H1 (cell line): ENCODE measurements at regions not wholly inside any gene's neighbourhood (a gene's known extent, or its start where the extent isn't known, plus 50 kb on each side); places are given as distances from the start of the nearest gene placed in this dataset.

Experiments
- CTCF ChIA-PET: fragments of 300-600 bp; sonication (Branson Sonifier 250); formaldehyde crosslinking; loops from one replicate; lab custom pipeline; 2021; ENCODE audit not compliant: partially characterized antibody; lab: Charles Lee
- POLR2A ChIA-PET: fragments of 300-600 bp; sonication (Branson Sonifier 250); formaldehyde crosslinking; loops from one replicate; lab custom pipeline; 2021; ENCODE audit warnings: inconsistent platforms; ENCODE audit not compliant: partially characterized antibody; lab: Charles Lee
- DNase-seq, 2 experiments: peaks; one replicate each; pipeline versions ENCODE4 v3.0.0 to v3.0.0-alpha.2; 2010 to 2022; ENCODE audit warnings: low spot score in 2 of 2, low read depth in 1 of 2, mixed read lengths in 1 of 2
- FAIRE-seq: peaks from 2 replicates; lab custom pipeline; 2011; peaks lifted over from hg19 to GRCh38; lab: Jason Lieb, UNC
- H2AFZ ChIP-seq: 2 replicates; pipeline ENCODE4 v1.8.1; 2012; ENCODE audit warnings: low read length, inconsistent platforms
- H2AK5ac ChIP-seq: 2 replicates; pipeline ENCODE4 v1.6.1; 2013; ENCODE audit warnings: low read depth, low read length
- H2BK120ac ChIP-seq: replicated peaks from 2 replicates; pipeline ENCODE3; 2013; ENCODE audit warnings: low read depth, low read length, inconsistent platforms
- H2BK12ac ChIP-seq: 2 replicates; pipeline ENCODE4 v1.6.1; 2013; ENCODE audit warnings: low read depth, low read length
- H2BK15ac ChIP-seq: 2 replicates; pipeline ENCODE4 v1.6.1; 2013; ENCODE audit warnings: low read length
- H2BK20ac ChIP-seq: 2 replicates; pipeline ENCODE4 v1.6.1; 2013; ENCODE audit warnings: low read length
- H2BK5ac ChIP-seq: 2 replicates; pipeline ENCODE4 v1.6.1; 2013; ENCODE audit warnings: low read depth, low read length
- H3K14ac ChIP-seq: 2 replicates; pipeline ENCODE4 v1.6.1; 2013; ENCODE audit warnings: inconsistent platforms; ENCODE audit not compliant: insufficient read length
- H3K18ac ChIP-seq: 2 replicates; pipeline ENCODE4 v1.6.1; 2013; ENCODE audit warnings: low read length; ENCODE audit errors: extremely low read depth
- H3K23ac ChIP-seq: 2 replicates; pipeline ENCODE4 v1.6.1; 2013; ENCODE audit warnings: inconsistent platforms; ENCODE audit not compliant: insufficient read length
- H3K23me2 ChIP-seq: 2 replicates; pipeline ENCODE4 v1.6.1; 2013; ENCODE audit warnings: low read depth, low read length
- H3K27ac ChIP-seq: 2 replicates; pipeline ENCODE4 v1.6.1; 2011; ENCODE audit warnings: low read depth, low read length, inconsistent platforms
- H3K27me3 ChIP-seq, 4 experiments: replicated peaks in 1 of 4; 1 replicate in 1 of 4; 2 replicates in 3 of 4; pipeline versions ENCODE4 v1.6.1 to v1.8.1; 2011 to 2013; ENCODE audit warnings: low read length in 3 of 4, mild to moderate bottlenecking in 3 of 4, inconsistent platforms in 2 of 4, mixed read lengths in 2 of 4, moderate library complexity in 1 of 4; ENCODE audit not compliant: control insufficient read depth in 3 of 4, insufficient read depth in 3 of 4; ENCODE audit errors: extremely low read depth in 1 of 4
- H3K36me3 ChIP-seq, 4 experiments: 2 replicates each; pipeline versions ENCODE4 v1.6.1 to v1.8.1; 2011 to 2013; ENCODE audit warnings: mild to moderate bottlenecking in 4 of 4, low read length in 3 of 4, moderate library complexity in 2 of 4, control low read depth in 1 of 4, inconsistent platforms in 1 of 4; ENCODE audit not compliant: insufficient read depth in 4 of 4, control insufficient read depth in 2 of 4
- H3K4ac ChIP-seq: replicated peaks from 2 replicates; pipeline ENCODE3; 2013; ENCODE audit warnings: low read length, low read depth, mixed read lengths, inconsistent platforms; ENCODE audit not compliant: insufficient read length
- H3K4me1 ChIP-seq, 4 experiments: replicated peaks in 1 of 4; 1 replicate in 1 of 4; 2 replicates in 3 of 4; pipeline versions ENCODE4 v1.6.1 to v1.8.1; 2011 to 2013; ENCODE audit warnings: low read length in 3 of 4, inconsistent platforms in 2 of 4, mixed read lengths in 1 of 4; ENCODE audit not compliant: insufficient read depth in 4 of 4, control insufficient read depth in 3 of 4
- H3K4me2 ChIP-seq, 2 experiments: 2 replicates each; pipeline versions ENCODE4 v1.6.1 to v1.8.1; 2011 to 2013; ENCODE audit warnings: low read depth in 2 of 2, low read length in 2 of 2, control low read depth in 1 of 2, inconsistent platforms in 1 of 2, mild to moderate bottlenecking in 1 of 2; ENCODE audit not compliant: insufficient read depth in 1 of 2
- H3K4me3 ChIP-seq, 4 experiments: fragments of 200-600, 300-600 bp in 1 of 4; sonication (generic), shearing (Covaris generic), sonication (Bioruptor Twin) in 1 of 4; 2 replicates each; pipeline versions ENCODE4 v1.5.1 to v1.8.1; 2011 to 2016; ENCODE audit warnings: low read length in 4 of 4, low read depth in 3 of 4, control low read depth in 2 of 4, inconsistent platforms in 2 of 4, mild to moderate bottlenecking in 2 of 4, mixed read lengths in 1 of 4, moderate library complexity in 1 of 4; ENCODE audit not compliant: insufficient read depth in 2 of 4; ENCODE audit errors: extremely low read depth in 1 of 4
- H3K56ac ChIP-seq: replicated peaks from 2 replicates; pipeline ENCODE3; 2013; ENCODE audit warnings: low read depth, mild to moderate bottlenecking, mixed read lengths, low read length, inconsistent platforms; ENCODE audit not compliant: insufficient read length
- H3K79me1 ChIP-seq: 2 replicates; pipeline ENCODE4 v1.6.1; 2013; ENCODE audit warnings: low read depth, low read length, control low read depth
- H3K79me2 ChIP-seq, 2 experiments: 2 replicates each; pipeline versions ENCODE4 v1.6.1 to v1.8.1; 2012 to 2013; ENCODE audit warnings: low read length in 2 of 2, mild to moderate bottlenecking in 2 of 2, inconsistent platforms in 1 of 2; ENCODE audit not compliant: insufficient read depth in 2 of 2, control insufficient read depth in 1 of 2
- H3K9ac ChIP-seq, 4 experiments: replicated peaks in 1 of 4; 1 replicate in 1 of 4; 2 replicates in 3 of 4; pipeline versions ENCODE4 v1.6.1 to v1.8.1; 2011 to 2013; ENCODE audit warnings: low read depth in 3 of 4, low read length in 3 of 4, control low read depth in 2 of 4, mild to moderate bottlenecking in 2 of 4, moderate library complexity in 2 of 4, inconsistent platforms in 1 of 4; ENCODE audit errors: extremely low read depth in 1 of 4
- H3K9me3 ChIP-seq, 2 experiments: 2 replicates each; pipeline versions ENCODE4 v1.6.1 to v1.8.1; 2012 to 2013; ENCODE audit warnings: mild to moderate bottlenecking in 2 of 2, moderate library complexity in 2 of 2, control low read depth in 1 of 2, inconsistent platforms in 1 of 2, low read depth in 1 of 2, low read length in 1 of 2, mixed read lengths in 1 of 2; ENCODE audit not compliant: insufficient read depth in 2 of 2
- H4K20me1 ChIP-seq, 2 experiments: replicated peaks in 1 of 2; 2 replicates each; pipeline versions ENCODE3 to v1.8.1; 2011 to 2013; ENCODE audit warnings: inconsistent platforms in 2 of 2, low read length in 2 of 2, mild to moderate bottlenecking in 1 of 2; ENCODE audit not compliant: insufficient read depth in 2 of 2, control insufficient read depth in 1 of 2
- H4K5ac ChIP-seq: 2 replicates; pipeline ENCODE4 v1.6.1; 2013; ENCODE audit warnings: low read length, low read depth, mixed read lengths, inconsistent platforms; ENCODE audit not compliant: insufficient read length
- H4K8ac ChIP-seq: 2 replicates; pipeline ENCODE4 v1.8.0; 2013; ENCODE audit warnings: mild to moderate bottlenecking, moderate library complexity, low read length, inconsistent platforms; ENCODE audit not compliant: insufficient read depth; ENCODE audit errors: extremely low read depth
- H4K91ac ChIP-seq: replicated peaks from 2 replicates; pipeline ENCODE3; 2013; ENCODE audit warnings: low read length, mixed read lengths, inconsistent platforms; ENCODE audit not compliant: insufficient read length
- EP300 ChIP-seq, 2 experiments: IDR thresholded peaks; 1 replicate in 1 of 2; 2 replicates in 1 of 2; pipeline ENCODE4 v1.6.1; 2011 to 2012; ENCODE audit warnings: low read depth in 2 of 2, low read length in 2 of 2, mild to moderate bottlenecking in 2 of 2, borderline replicate concordance in 1 of 2, inconsistent platforms in 1 of 2, moderate library complexity in 1 of 2
- RAD21 ChIP-seq, 2 experiments: IDR thresholded peaks in 1 of 2; conservative IDR thresholded peaks in 1 of 2; 2 replicates each; pipeline ENCODE4 v1.6.1; 2011; ENCODE audit warnings: low read depth in 2 of 2, low read length in 2 of 2, improper control_type of control experiment in 1 of 2, inconsistent platforms in 1 of 2, mild to moderate bottlenecking in 1 of 2, moderate library complexity in 1 of 2
- WGBS, 2 experiments: shearing (Covaris generic) in 1 of 2; methylation state at CpG; one replicate each; pipeline versions ENCODE4 v1.1.6 to v1.1.7; 2013 to 2015; ENCODE audit warnings: low lambda C conversion rate in 2 of 2, mixed read lengths in 2 of 2, inconsistent platforms in 1 of 2, low coverage in 1 of 2, missing lambda C conversion rate in 1 of 2; ENCODE audit not compliant: insufficient replicate concordance in 2 of 2, insufficient coverage in 1 of 2, insufficient read length in 1 of 2; ENCODE audit errors: extremely low coverage in 1 of 2, missing lambda C conversion rate in 1 of 2; 5-methylcytosine and 5-hydroxymethylcytosine counted together
- TF ChIP-seq, protein P1 (sequence below), 3 experiments: IDR thresholded peaks; 1 replicate in 2 of 3; 2 replicates in 1 of 3; pipeline versions ENCODE4 v1.5.1 to v1.6.1; 2011; ENCODE audit warnings: low read length in 3 of 3, mild to moderate bottlenecking in 3 of 3, inconsistent platforms in 2 of 3, low read depth in 1 of 3, moderate library complexity in 1 of 3; ENCODE audit not compliant: insufficient read depth in 1 of 3; ENCODE audit errors: control extremely low read depth in 1 of 3

GRCh38 chrX:109889289-109890006, 113.5 kb upstream of the TMEM164 start:
- H3K79me1 ChIP-seq: no peaks in the 10 kb centered on the region
- H4K91ac ChIP-seq: no peak overlapping the region
- H4K8ac ChIP-seq: no peak overlapping the region
- H3K14ac ChIP-seq: no peak overlapping the region
- no peak overlapping the region for H3K4me3 ChIP-seq
- no peak overlapping the region for H2AK5ac ChIP-seq
- H2AFZ ChIP-seq: no peak overlapping the region
- H3K27ac ChIP-seq: no peak overlapping the region
- H3K4me2 ChIP-seq: no peak overlapping the region
- H3K56ac ChIP-seq: no peak overlapping the region
- H2BK5ac ChIP-seq: no peak overlapping the region
- no peak overlapping the region for H4K5ac ChIP-seq
- H2BK12ac ChIP-seq: no peak overlapping the region
- H3K23ac ChIP-seq: no peak overlapping the region
- no peak overlapping the region for H2BK20ac ChIP-seq
- no peaks in the 10 kb centered on the region for H3K9me3 ChIP-seq
- DNase-seq: no peak
- H3K9ac ChIP-seq: no peak overlapping the region
- H3K27me3 ChIP-seq: no peaks in the 10 kb centered on the region
- H4K20me1 ChIP-seq: no peaks in the 10 kb centered on the region
- TF ChIP-seq, protein P1, sequence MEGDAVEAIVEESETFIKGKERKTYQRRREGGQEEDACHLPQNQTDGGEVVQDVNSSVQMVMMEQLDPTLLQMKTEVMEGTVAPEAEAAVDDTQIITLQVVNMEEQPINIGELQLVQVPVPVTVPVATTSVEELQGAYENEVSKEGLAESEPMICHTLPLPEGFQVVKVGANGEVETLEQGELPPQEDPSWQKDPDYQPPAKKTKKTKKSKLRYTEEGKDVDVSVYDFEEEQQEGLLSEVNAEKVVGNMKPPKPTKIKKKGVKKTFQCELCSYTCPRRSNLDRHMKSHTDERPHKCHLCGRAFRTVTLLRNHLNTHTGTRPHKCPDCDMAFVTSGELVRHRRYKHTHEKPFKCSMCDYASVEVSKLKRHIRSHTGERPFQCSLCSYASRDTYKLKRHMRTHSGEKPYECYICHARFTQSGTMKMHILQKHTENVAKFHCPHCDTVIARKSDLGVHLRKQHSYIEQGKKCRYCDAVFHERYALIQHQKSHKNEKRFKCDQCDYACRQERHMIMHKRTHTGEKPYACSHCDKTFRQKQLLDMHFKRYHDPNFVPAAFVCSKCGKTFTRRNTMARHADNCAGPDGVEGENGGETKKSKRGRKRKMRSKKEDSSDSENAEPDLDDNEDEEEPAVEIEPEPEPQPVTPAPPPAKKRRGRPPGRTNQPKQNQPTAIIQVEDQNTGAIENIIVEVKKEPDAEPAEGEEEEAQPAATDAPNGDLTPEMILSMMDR (IDR thresholded peaks at IDR 0.05; ENCODE audit: control extremely low read depth in 1 of 3, insufficient read depth in 1 of 3, low read depth in 1 of 3, low read length in 3 of 3): 0 out of 4 replicates have a peak, but pooled peaks of 1 of the 3 experiments have one; percentile 6
- no peak for TF ChIP-seq EP300 (IDR thresholded peaks at IDR 0.05; ENCODE audit: borderline replicate concordance in 1 of 2, low read depth in 2 of 2, low read length in 2 of 2)
- TF ChIP-seq RAD21 (IDR thresholded peaks at IDR 0.05 in 1 of 2, conservative IDR thresholded peaks at IDR 0.05 in 1 of 2; ENCODE audit: low read depth in 2 of 2, low read length in 2 of 2): peak; percentile 20 to 40; a peak in 3 of 4 replicates
- TF ChIP-seq, all 59 proteins: peak for 2
- ChIA-PET POLR2A (no interaction called here), CTCF (interaction anchor here (0.7 to 7.5 kb wide), 6 partner anchors 9 to 265 kb away, joined by 3 to 93 read pairs (median 10); partner anchors contain the start of gene KCNE5)
- H3K23me2 ChIP-seq: no peaks in the 10 kb centered on the region
- H3K4me1 ChIP-seq: no peaks in the 10 kb centered on the region
- no peak overlapping the region for H3K4ac ChIP-seq
- H3K36me3 ChIP-seq: no peaks in the 10 kb centered on the region
- no peak overlapping the region for H2BK15ac ChIP-seq
- no peaks in the 10 kb centered on the region for H3K79me2 ChIP-seq
- peak; percentile 45 for FAIRE-seq
- H3K18ac ChIP-seq: no peak overlapping the region
- 85% methylated on average over 4 of the region's 4 CpGs; no CpG with 5 or more reads in 1 of the 2 experiments for WGBS, 2 experiments
- no peak overlapping the region for H2BK120ac ChIP-seq
